ENCODE measurements at regions not wholly inside any gene's neighbourhood (a gene's known extent, or its start where the extent isn't known, plus 50 kb on each side); places are given as distances from the start of the nearest gene placed in this dataset.

GRCh38 chr6:155872961-155873360 is 417.3 kb upstream of the NOX3 start:
- no peak overlapping the region for H3K18ac ChIP-seq (ENCODE audit: low read depth, low read length)
- TF ChIP-seq, protein P1, sequence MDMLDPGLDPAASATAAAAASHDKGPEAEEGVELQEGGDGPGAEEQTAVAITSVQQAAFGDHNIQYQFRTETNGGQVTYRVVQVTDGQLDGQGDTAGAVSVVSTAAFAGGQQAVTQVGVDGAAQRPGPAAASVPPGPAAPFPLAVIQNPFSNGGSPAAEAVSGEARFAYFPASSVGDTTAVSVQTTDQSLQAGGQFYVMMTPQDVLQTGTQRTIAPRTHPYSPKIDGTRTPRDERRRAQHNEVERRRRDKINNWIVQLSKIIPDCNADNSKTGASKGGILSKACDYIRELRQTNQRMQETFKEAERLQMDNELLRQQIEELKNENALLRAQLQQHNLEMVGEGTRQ (IDR thresholded peaks at IDR 0.05; ENCODE audit: low read depth, low read length) = no peak
- TF ChIP-seq RFX5 (IDR thresholded peaks at IDR 0.05; ENCODE audit: low read depth, low read length) (no peak), CEBPB (IDR thresholded peaks at IDR 0.05; ENCODE audit: low read depth, low read length) (no peak), CHD1 (IDR thresholded peaks at IDR 0.05; ENCODE audit: low read depth, low read length) (no peak), MAZ (IDR thresholded peaks at IDR 0.05; ENCODE audit: borderline replicate concordance, low read depth, low read length) (no peak), SMC3 (IDR thresholded peaks at IDR 0.05; ENCODE audit: low read depth, low read length) (no peak), MXI1 (IDR thresholded peaks at IDR 0.05; ENCODE audit: borderline replicate concordance, low read depth, low read length) (no peak), FOS (IDR thresholded peaks at IDR 0.05; ENCODE audit: low read depth, low read length) (no peak), RCOR1 (IDR thresholded peaks at IDR 0.05; ENCODE audit: insufficient replicate concordance, low read length) (no peak), NFE2L2 (IDR thresholded peaks at IDR 0.05; ENCODE audit: low read depth, low read length) (no peak), RAD21 (IDR thresholded peaks at IDR 0.05; ENCODE audit: low read length) (no peak), MAFK (IDR thresholded peaks at IDR 0.05; ENCODE audit: low read depth, low read length) (no peak), POLR2A (IDR thresholded peaks at IDR 0.05; ENCODE audit: low read depth, low read length) (no peak), BHLHE40 (IDR thresholded peaks at IDR 0.05; ENCODE audit: low read depth, low read length) (no peak)
- TF ChIP-seq, protein P2, sequence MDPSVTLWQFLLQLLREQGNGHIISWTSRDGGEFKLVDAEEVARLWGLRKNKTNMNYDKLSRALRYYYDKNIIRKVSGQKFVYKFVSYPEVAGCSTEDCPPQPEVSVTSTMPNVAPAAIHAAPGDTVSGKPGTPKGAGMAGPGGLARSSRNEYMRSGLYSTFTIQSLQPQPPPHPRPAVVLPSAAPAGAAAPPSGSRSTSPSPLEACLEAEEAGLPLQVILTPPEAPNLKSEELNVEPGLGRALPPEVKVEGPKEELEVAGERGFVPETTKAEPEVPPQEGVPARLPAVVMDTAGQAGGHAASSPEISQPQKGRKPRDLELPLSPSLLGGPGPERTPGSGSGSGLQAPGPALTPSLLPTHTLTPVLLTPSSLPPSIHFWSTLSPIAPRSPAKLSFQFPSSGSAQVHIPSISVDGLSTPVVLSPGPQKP (IDR thresholded peaks at IDR 0.05; ENCODE audit: borderline replicate concordance, low read depth, low read length) = no peak
- TF ChIP-seq, protein P3, sequence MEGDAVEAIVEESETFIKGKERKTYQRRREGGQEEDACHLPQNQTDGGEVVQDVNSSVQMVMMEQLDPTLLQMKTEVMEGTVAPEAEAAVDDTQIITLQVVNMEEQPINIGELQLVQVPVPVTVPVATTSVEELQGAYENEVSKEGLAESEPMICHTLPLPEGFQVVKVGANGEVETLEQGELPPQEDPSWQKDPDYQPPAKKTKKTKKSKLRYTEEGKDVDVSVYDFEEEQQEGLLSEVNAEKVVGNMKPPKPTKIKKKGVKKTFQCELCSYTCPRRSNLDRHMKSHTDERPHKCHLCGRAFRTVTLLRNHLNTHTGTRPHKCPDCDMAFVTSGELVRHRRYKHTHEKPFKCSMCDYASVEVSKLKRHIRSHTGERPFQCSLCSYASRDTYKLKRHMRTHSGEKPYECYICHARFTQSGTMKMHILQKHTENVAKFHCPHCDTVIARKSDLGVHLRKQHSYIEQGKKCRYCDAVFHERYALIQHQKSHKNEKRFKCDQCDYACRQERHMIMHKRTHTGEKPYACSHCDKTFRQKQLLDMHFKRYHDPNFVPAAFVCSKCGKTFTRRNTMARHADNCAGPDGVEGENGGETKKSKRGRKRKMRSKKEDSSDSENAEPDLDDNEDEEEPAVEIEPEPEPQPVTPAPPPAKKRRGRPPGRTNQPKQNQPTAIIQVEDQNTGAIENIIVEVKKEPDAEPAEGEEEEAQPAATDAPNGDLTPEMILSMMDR (conservative IDR thresholded peaks at IDR 0.05; ENCODE audit: low read depth, low read length) = no peak
- H3K9me3 ChIP-seq (ENCODE audit: control insufficient read depth, insufficient read depth, low read length) = no peaks in the 10 kb centered on the region
- intact Hi-C loops (cut with micrococcal nuclease) = no loop called here
- no peaks in the 10 kb centered on the region for H4K20me1 ChIP-seq (ENCODE audit: insufficient read depth, low read length)
- no peak overlapping the region for H3K56ac ChIP-seq (ENCODE audit: extremely low read depth, insufficient read depth, low read length)
- no peak overlapping the region for H2AK9ac ChIP-seq (replicated peaks; ENCODE audit: low read depth, low read length, poor library complexity)
- in situ Hi-C loops (cut with MboI; ENCODE audit: low sequenced_read_pairs) = no loop called here
- POLR2A ChIA-PET (ENCODE audit: unreplicated experiment) = no interaction called here
- H3K4ac ChIP-seq (ENCODE audit: low read depth, low read length) = no peak overlapping the region
- no peak overlapping the region for H4K91ac ChIP-seq (ENCODE audit: insufficient read depth, low read depth, low read length)
- no peaks in the 10 kb centered on the region for H3K9me1 ChIP-seq (ENCODE audit: insufficient read depth, low read length)
- no peak overlapping the region for H4K5ac ChIP-seq (ENCODE audit: low read depth, low read length)
- BruUV-seq (replicated peaks) = no TSS peak
- CTCF ChIA-PET = no interaction called here
- H2AK5ac ChIP-seq (ENCODE audit: low read depth, low read length) = no peak overlapping the region
- H3K79me1 ChIP-seq (ENCODE audit: low read depth in 1 of 2, low read length in 2 of 2) = no peaks in the 10 kb centered on the region
- no peak overlapping the region for H3K9ac ChIP-seq (ENCODE audit: low read depth, low read length)
- H3K23ac ChIP-seq (ENCODE audit: low read depth, low read length) = no peak overlapping the region
- H2BK20ac ChIP-seq (ENCODE audit: low read depth, low read length) = no peak overlapping the region
- no peaks in the 10 kb centered on the region for H3K4me1 ChIP-seq (ENCODE audit: control insufficient read depth, insufficient read depth, low read length)
- no peak overlapping the region for H3K4me3 ChIP-seq (ENCODE audit: insufficient read depth, low read depth, low read length)
- no peaks in the 10 kb centered on the region for H3K27me3 ChIP-seq (ENCODE audit: control insufficient read depth, insufficient read depth, low read length)
- no peak overlapping the region for H2AFZ ChIP-seq (replicated peaks; ENCODE audit: low read length, poor library complexity)
- H3K4me2 ChIP-seq (ENCODE audit: low read depth, low read length) = no peak overlapping the region
- no peak overlapping the region for H2BK15ac ChIP-seq (ENCODE audit: low read depth, low read length)
- no peak overlapping the region for H3K27ac ChIP-seq (ENCODE audit: insufficient read depth, low read length)
- no peak overlapping the region for H3K14ac ChIP-seq (replicated peaks; ENCODE audit: low read depth, low read length)
- H2BK120ac ChIP-seq (ENCODE audit: low read depth, low read length) = no peak overlapping the region; the same call in 1 of the 2 replicates
- no peaks in the 10 kb centered on the region for H3K36me3 ChIP-seq (ENCODE audit: control insufficient read depth, insufficient read depth, low read length)
- DNase-seq (no peak), ATAC-seq (ENCODE audit: low read depth) (no peak)
- no peak overlapping the region for H2BK5ac ChIP-seq (ENCODE audit: low read depth, low read length, poor library complexity, severe bottlenecking)
- dilution Hi-C loops (cut with HindIII; ENCODE audit: low sequenced_read_pairs, unreplicated experiment) = no loop called here
- 88% methylated on average over 2 of the region's 6 CpGs; no CpG with 5 or more reads in 1 of the 2 experiments for WGBS, 2 experiments (ENCODE audit: extremely low coverage in 2 of 2, insufficient read length in 1 of 2)
- H4K8ac ChIP-seq (ENCODE audit: low read depth in 2 of 2, low read length in 2 of 2) = no peak overlapping the region
